ENCODE measurements at regions not wholly inside any gene's neighbourhood (a gene's known extent, or its start where the extent isn't known, plus 50 kb on each side); places are given as distances from the start of the nearest gene placed in this dataset.

- no peak for DNase-seq
Measured at GRCh38 chr2:15828576-15828975, 111.8 kb upstream of the MYCN start.

- no peak for DNase-seq
Measured at GRCh38 chr2:15829091-15829801, 111.1 kb upstream of the MYCN start.

- no peak for DNase-seq
Measured at GRCh38 chr2:15829985-15830384, 110.4 kb upstream of the MYCN start.

- DNase-seq: no peak
Measured at GRCh38 chr2:15830937-15831549, 109.3 kb upstream of the MYCN start.

GRCh38 chr2:15832030-15832709 is 108.2 kb upstream of the MYCN start:
- no peak for DNase-seq

- DNase-seq: no peak
Measured at GRCh38 chr2:15832849-15833680, 107.3 kb upstream of the MYCN start.

GRCh38 chr2:15833731-15834130 is 106.6 kb upstream of the MYCN start:
- DNase-seq: no peak

- DNase-seq: no peak
Measured at GRCh38 chr2:15834381-15835031, 105.8 kb upstream of the MYCN start.

- DNase-seq: no peak
Measured at GRCh38 chr2:15835991-15836688, 104.2 kb upstream of the MYCN start.

- no peak for DNase-seq
Measured at GRCh38 chr2:15836689-15837610, 103.4 kb upstream of the MYCN start.

GRCh38 chr2:15838481-15839090 is 101.8 kb upstream of the MYCN start:
- no peak for DNase-seq

- DNase-seq: no peak
Measured at GRCh38 chr2:15839426-15840124, 100.8 kb upstream of the MYCN start.

GRCh38 chr2:15840148-15840547 is 100.2 kb upstream of the MYCN start:
- no peak for DNase-seq

GRCh38 chr2:15840969-15841368 is 99.4 kb upstream of the MYCN start:
- DNase-seq: no peak

- no peak for DNase-seq
Measured at GRCh38 chr2:15841776-15842560, 98.4 kb upstream of the MYCN start.

GRCh38 chr2:15842758-15843666 is 97.3 kb upstream of the MYCN start:
- DNase-seq: no peak

GRCh38 chr2:15844211-15844801 is 96.0 kb upstream of the MYCN start:
- no peak for DNase-seq

- no peak for DNase-seq
Measured at GRCh38 chr2:15845294-15845693, 95.1 kb upstream of the MYCN start.
